ENCODE measurements at regions not wholly inside any gene's neighbourhood (a gene's known extent, or its start where the extent isn't known, plus 50 kb on each side); places are given as distances from the start of the nearest gene placed in this dataset.
A peak's percentile ranks its signal among the peaks of the same experiment; 100 is the strongest.

GRCh38 chr7:24483804-24484203 is 89.4 kb upstream of the PALS2 start:
- ATAC-seq (ENCODE audit: insufficient number of reproducible peaks, low FRiP score, low read depth): no peak
- Histone ChIP-seq H3K27ac (no peak overlapping the region), H3K4me1 (ENCODE audit: control insufficient read depth in 1 of 2, low read depth in 2 of 2) (peaks cover 0 to 3% of the 10 kb centered on the region in 2 donors), H3K9me3 (no peaks in the 10 kb centered on the region), H3K4me3 (no peak overlapping the region), H3K36me3 (no peaks in the 10 kb centered on the region), H3K27me3 (replicated peaks; ENCODE audit: insufficient read depth) (no peaks in the 10 kb centered on the region)
- TF ChIP-seq CTCF (IDR thresholded peaks at IDR 0.05): no peak
- no peak for DNase-seq (ENCODE audit: low spot score)

- H3K4me1 ChIP-seq (ENCODE audit: control insufficient read depth in 1 of 2, low read depth in 2 of 2): peaks cover 0 to 7% of the 10 kb centered on the region in 2 donors
- no peak for ATAC-seq (ENCODE audit: insufficient number of reproducible peaks, low FRiP score, low read depth)
These were observed 80.7 kb upstream of the PALS2 start for GRCh38 chr7:24492576-24492975.

GRCh38 chr7:24494832-24495231 is 78.4 kb upstream of the PALS2 start:
- no peaks in the 10 kb centered on the region for H3K9me3 ChIP-seq
- no peak overlapping the region for H3K4me3 ChIP-seq
- ATAC-seq (ENCODE audit: insufficient number of reproducible peaks, low FRiP score, low read depth) (no peak), DNase-seq (ENCODE audit: low spot score) (no peak)
- peaks cover 3 to 28% of the 10 kb centered on the region in 2 donors for H3K4me1 ChIP-seq (ENCODE audit: control insufficient read depth in 1 of 2, low read depth in 2 of 2)
- no peak for TF ChIP-seq CTCF (IDR thresholded peaks at IDR 0.05)
- H3K27ac ChIP-seq: no peak overlapping the region
- no peaks in the 10 kb centered on the region for H3K36me3 ChIP-seq
- H3K27me3 ChIP-seq (replicated peaks; ENCODE audit: insufficient read depth): no peaks in the 10 kb centered on the region

More at GRCh38 chr7:24492576-24492975, 80.7 kb upstream of the PALS2 start:
- H3K4me3 ChIP-seq: no peak overlapping the region
- no peak for TF ChIP-seq CTCF (IDR thresholded peaks at IDR 0.05)
- H3K36me3 ChIP-seq: no peaks in the 10 kb centered on the region
- no peaks in the 10 kb centered on the region for H3K27me3 ChIP-seq (replicated peaks; ENCODE audit: insufficient read depth)
- DNase-seq (ENCODE audit: low spot score): no peak
- no peak overlapping the region for H3K27ac ChIP-seq
- H3K9me3 ChIP-seq: no peaks in the 10 kb centered on the region

GRCh38 chr7:24496036-24496435 is 77.2 kb upstream of the PALS2 start:
- no peak overlapping the region for H3K4me3 ChIP-seq
- no peaks in the 10 kb centered on the region for H3K27me3 ChIP-seq (replicated peaks; ENCODE audit: insufficient read depth)
- H3K9me3 ChIP-seq: no peaks in the 10 kb centered on the region
- peaks cover 3 to 36% of the 10 kb centered on the region in 2 donors for H3K4me1 ChIP-seq (ENCODE audit: control insufficient read depth in 1 of 2, low read depth in 2 of 2)
- no peak for DNase-seq (ENCODE audit: low spot score)
- no peak for TF ChIP-seq CTCF (IDR thresholded peaks at IDR 0.05)
- H3K27ac ChIP-seq: no peak overlapping the region
- no peak for ATAC-seq (ENCODE audit: insufficient number of reproducible peaks, low FRiP score, low read depth)
- no peaks in the 10 kb centered on the region for H3K36me3 ChIP-seq

- no peak for ATAC-seq (ENCODE audit: insufficient number of reproducible peaks, low FRiP score, low read depth)
- Histone ChIP-seq H3K9me3 (no peaks in the 10 kb centered on the region), H3K4me3 (no peak overlapping the region), H3K27me3 (replicated peaks; ENCODE audit: insufficient read depth) (no peaks in the 10 kb centered on the region), H3K36me3 (no peaks in the 10 kb centered on the region), H3K27ac (peak overlapping the region; percentile 9 to 45), H3K4me1 (ENCODE audit: control insufficient read depth in 1 of 2, low read depth in 2 of 2) (peaks cover 3 to 49% of the 10 kb centered on the region in 2 donors)
- no peak for TF ChIP-seq CTCF (IDR thresholded peaks at IDR 0.05)
- no peak for DNase-seq (ENCODE audit: low spot score)
These were observed 74.8 kb upstream of the PALS2 start for GRCh38 chr7:24498439-24498838.

Data from thoracic aorta (tissue), 2 donors.